T-cell (primary cell): ENCODE measurements at regions not wholly inside any gene's neighbourhood (a gene's known extent, or its start where the extent isn't known, plus 50 kb on each side); places are given as distances from the start of the nearest gene placed in this dataset.
"Not testable (repeated sequence)": the region's sequence is repeated elsewhere in the genome, so short reads cannot be mapped to it uniquely, and the experiment has no call there.

Experiments
- ATAC-seq, 4 experiments: fragments of 200-7000 bp in 3 of 4; fragments of 150-1000 bp in 1 of 4; cut with Tn5 transposase; replicated peaks in 1 of 4; 1 replicate in 3 of 4; 2 replicates in 1 of 4; pipeline ENCODE4 v1.10.0; 2021; ENCODE audit warnings: moderate library complexity in 3 of 4, mild to moderate bottlenecking in 2 of 4, moderate number of reproducible peaks in 1 of 4
- CTCF ChIA-PET, 2 donors: fragments of 300-600 bp; sonication (Branson Sonifier 250); formaldehyde crosslinking; loops; one replicate each; lab custom pipeline; 2022; ENCODE audit warnings: antibody characterized with exemption in 2 of 2; lab: Charles Lee
- POLR2A ChIA-PET, 2 donors: fragments of 300-600 bp; sonication (Branson Sonifier 250); formaldehyde crosslinking; loops; one replicate each; lab custom pipeline; 2022; ENCODE audit warnings: antibody characterized with exemption in 2 of 2; lab: Charles Lee
- DNase-seq, 35 experiments: peaks; one replicate each; pipeline versions ENCODE4 v3.0.0 to v3.0.0-alpha.2; 2013 to 2023
- H3K27ac ChIP-seq: one replicate; pipeline ENCODE4 v1.5.1; 2013; ENCODE audit warnings: low read length
- H3K27me3 ChIP-seq, 2 experiments: replicated peaks in 1 of 2; 1 replicate in 1 of 2; 2 replicates in 1 of 2; pipeline versions ENCODE4 v1.6.1 to v1.7.0; 2013; ENCODE audit warnings: low read length in 1 of 2, mixed read lengths in 1 of 2; ENCODE audit not compliant: control insufficient read depth in 2 of 2, insufficient read depth in 2 of 2; ENCODE audit errors: extremely low read depth in 1 of 2
- H3K36me3 ChIP-seq, 2 donors: 1 replicate in 1 of 2; 2 replicates in 1 of 2; pipeline versions ENCODE4 v1.6.1 to v1.7.0; 2013; ENCODE audit warnings: low read length in 1 of 2; ENCODE audit not compliant: control insufficient read depth in 2 of 2, insufficient read depth in 1 of 2; ENCODE audit errors: extremely low read depth in 1 of 2
- H3K4me1 ChIP-seq, 2 experiments: 1 replicate in 1 of 2; 2 replicates in 1 of 2; pipeline versions ENCODE4 v1.6.1 to v1.7.0; 2013; ENCODE audit warnings: low read length in 2 of 2, mixed read lengths in 1 of 2; ENCODE audit not compliant: insufficient read depth in 2 of 2, control insufficient read depth in 1 of 2; ENCODE audit errors: extremely low read depth in 1 of 2
- H3K4me3 ChIP-seq, 2 donors: 1 replicate in 1 of 2; 2 replicates in 1 of 2; pipeline versions ENCODE4 v1.5.1 to v1.7.0; 2013; ENCODE audit warnings: mild to moderate bottlenecking in 2 of 2, low read length in 1 of 2, moderate library complexity in 1 of 2; ENCODE audit not compliant: control insufficient read depth in 1 of 2; ENCODE audit errors: extremely low read depth in 1 of 2
- H3K9me3 ChIP-seq: 2 replicates; pipeline ENCODE4 v1.7.0; 2013
- H3K27ac Mint-ChIP-seq, 2 donors: one replicate each; pipeline ENCODE4 v1.8.0; 2020 to 2021; ENCODE audit warnings: mild to moderate bottlenecking in 2 of 2, mixed read lengths in 2 of 2
- H3K27me3 Mint-ChIP-seq, 2 donors: one replicate each; pipeline ENCODE4 v1.8.0; 2021 to 2022; ENCODE audit warnings: mixed read lengths in 2 of 2
- H3K36me3 Mint-ChIP-seq: one replicate; pipeline ENCODE4 v1.8.0; 2021; ENCODE audit warnings: mixed read lengths
- H3K4me1 Mint-ChIP-seq, 3 donors: one replicate each; pipeline ENCODE4 v1.8.0; 2020 to 2022; ENCODE audit warnings: mixed read lengths in 3 of 3, mild to moderate bottlenecking in 1 of 3
- H3K4me3 Mint-ChIP-seq, 3 donors: one replicate each; pipeline ENCODE4 v1.8.0; 2020 to 2022; ENCODE audit warnings: mild to moderate bottlenecking in 3 of 3, mixed read lengths in 3 of 3, moderate library complexity in 3 of 3
- H3K9me3 Mint-ChIP-seq, 3 donors: one replicate each; pipeline ENCODE4 v1.8.0; 2020 to 2022; ENCODE audit warnings: mixed read lengths in 3 of 3
- WGBS: methylation state at CpG from one replicate; pipeline ENCODE4 v1.1.5; 2013; ENCODE audit warnings: missing lambda C conversion rate; ENCODE audit not compliant: insufficient coverage; 5-methylcytosine and 5-hydroxymethylcytosine counted together

DNA sequence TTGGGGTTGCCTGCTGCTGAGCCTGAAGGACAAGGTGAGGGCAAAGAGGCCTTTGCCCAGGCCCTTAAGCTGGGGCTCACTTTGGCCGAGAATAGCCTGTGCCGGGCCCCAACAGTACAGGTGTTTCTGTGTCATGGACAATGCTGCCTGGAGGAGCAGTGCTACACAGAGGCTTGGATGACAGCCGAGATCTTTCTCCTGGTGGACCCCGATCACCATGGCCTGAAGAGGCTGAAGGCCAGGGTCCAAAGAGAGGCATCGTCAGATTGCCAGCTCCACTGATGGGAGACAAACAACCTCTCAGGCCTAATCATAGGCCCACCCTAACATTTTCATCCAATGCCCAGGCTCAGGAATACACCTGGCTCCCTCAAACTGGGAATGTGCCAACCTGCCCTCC, 232.8 kb downstream of the POTEH start:
- ATAC-seq, H3K9me3 ChIP-seq, H3K36me3 Mint-ChIP-seq, H3K4me1 ChIP-seq, DNase-seq, H3K27ac ChIP-seq, H3K27ac Mint-ChIP-seq, H3K27me3 Mint-ChIP-seq, CTCF ChIA-PET, H3K4me3 Mint-ChIP-seq, H3K4me1 Mint-ChIP-seq, H3K27me3 ChIP-seq, H3K9me3 Mint-ChIP-seq, POLR2A ChIA-PET, H3K36me3 ChIP-seq, H3K4me3 ChIP-seq: not testable (repeated sequence)
- WGBS = no CpG with 5 or more reads among the region's 5 CpGs

DNA sequence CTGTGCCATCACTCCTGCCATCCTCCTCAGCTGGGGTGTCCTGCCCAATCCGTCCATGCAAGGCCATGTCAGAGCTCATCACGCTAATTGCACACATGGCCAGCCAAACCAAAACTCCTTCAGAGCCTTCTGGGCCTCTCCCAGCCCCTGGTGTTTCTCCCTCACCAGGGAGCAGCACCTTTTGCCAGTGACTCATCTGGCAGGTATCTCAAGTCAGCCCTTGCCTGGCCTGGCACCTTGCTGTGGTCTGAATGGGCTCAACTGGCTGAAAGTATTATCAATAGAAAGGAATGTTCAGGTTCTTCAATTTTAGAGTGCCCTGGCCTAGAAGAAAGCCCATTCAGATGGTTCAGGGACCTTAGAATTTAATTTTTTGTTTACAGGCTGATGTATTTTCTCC, 235.0 kb downstream of the POTEH start:
- H3K27ac ChIP-seq, H3K36me3 ChIP-seq, H3K4me3 Mint-ChIP-seq, DNase-seq, H3K9me3 ChIP-seq, H3K4me1 ChIP-seq, POLR2A ChIA-PET, H3K27me3 Mint-ChIP-seq, H3K4me1 Mint-ChIP-seq, CTCF ChIA-PET, H3K27me3 ChIP-seq, H3K36me3 Mint-ChIP-seq, H3K9me3 Mint-ChIP-seq, H3K4me3 ChIP-seq, H3K27ac Mint-ChIP-seq: not testable (repeated sequence)
- peak in 1 of 4 experiments; percentile 11 for ATAC-seq
- no CpG with 5 or more reads among the region's 2 CpGs for whole genome bisulfite sequencing

DNA sequence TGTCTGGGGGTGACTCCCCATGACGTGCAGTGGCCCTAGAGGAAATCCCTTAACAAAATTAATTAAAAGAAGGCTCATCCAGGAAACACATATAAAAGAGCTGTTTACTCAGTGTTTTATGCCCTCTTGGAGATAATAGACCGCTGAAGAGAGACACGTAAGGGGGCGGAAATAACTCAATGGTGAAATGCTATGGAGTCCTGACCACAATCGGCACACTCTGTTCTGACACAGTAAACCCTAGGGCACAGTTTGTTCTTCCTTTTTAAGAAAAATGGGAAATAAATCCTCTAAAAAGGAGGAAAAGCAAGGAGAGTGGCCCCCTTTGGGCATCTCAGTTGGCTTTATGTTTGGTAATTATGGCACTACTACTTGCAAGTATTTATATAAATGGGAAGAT, 237.3 kb downstream of the POTEH start:
- H3K9me3 ChIP-seq, H3K4me3 ChIP-seq, H3K4me1 ChIP-seq, POLR2A ChIA-PET, H3K27me3 ChIP-seq, H3K4me3 Mint-ChIP-seq, ATAC-seq, H3K4me1 Mint-ChIP-seq, H3K36me3 ChIP-seq, H3K9me3 Mint-ChIP-seq, H3K27me3 Mint-ChIP-seq, CTCF ChIA-PET, H3K27ac ChIP-seq, DNase-seq, H3K27ac Mint-ChIP-seq, H3K36me3 Mint-ChIP-seq: not testable (repeated sequence)
- no CpG with 5 or more reads among the region's 5 CpGs for WGBS
